GM12801 (cell line): ENCODE measurements at regions not wholly inside any gene's neighbourhood (a gene's known extent, or its start where the extent isn't known, plus 50 kb on each side); places are given as distances from the start of the nearest gene placed in this dataset.

Experiments
- TF ChIP-seq, protein P1 (sequence below): IDR thresholded peaks from one replicate; pipeline ENCODE4 v1.5.1; 2011; ENCODE audit warnings: control low read depth; ENCODE audit not compliant: insufficient read length; ENCODE audit errors: extremely low read depth

DNA sequence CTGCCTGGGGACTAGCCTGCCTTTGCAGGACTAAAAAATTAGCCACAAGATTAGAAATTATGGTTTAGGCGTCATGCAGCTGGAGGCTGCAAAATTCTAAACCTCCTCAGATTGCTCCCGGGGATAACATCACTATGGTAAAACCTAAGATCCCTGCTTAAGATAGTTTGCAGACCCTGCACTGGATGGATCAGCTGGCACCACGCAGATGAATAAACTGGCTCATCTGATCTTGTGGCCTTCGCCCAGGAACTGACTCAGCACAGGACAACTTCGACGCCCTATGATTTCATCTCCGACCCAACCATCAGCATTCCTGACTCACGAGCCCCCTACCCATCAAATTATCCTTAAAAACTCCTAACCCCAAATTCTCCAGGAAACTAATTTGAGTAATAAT is 482.4 kb downstream of the SPRY1 start:
- TF ChIP-seq, protein P1, sequence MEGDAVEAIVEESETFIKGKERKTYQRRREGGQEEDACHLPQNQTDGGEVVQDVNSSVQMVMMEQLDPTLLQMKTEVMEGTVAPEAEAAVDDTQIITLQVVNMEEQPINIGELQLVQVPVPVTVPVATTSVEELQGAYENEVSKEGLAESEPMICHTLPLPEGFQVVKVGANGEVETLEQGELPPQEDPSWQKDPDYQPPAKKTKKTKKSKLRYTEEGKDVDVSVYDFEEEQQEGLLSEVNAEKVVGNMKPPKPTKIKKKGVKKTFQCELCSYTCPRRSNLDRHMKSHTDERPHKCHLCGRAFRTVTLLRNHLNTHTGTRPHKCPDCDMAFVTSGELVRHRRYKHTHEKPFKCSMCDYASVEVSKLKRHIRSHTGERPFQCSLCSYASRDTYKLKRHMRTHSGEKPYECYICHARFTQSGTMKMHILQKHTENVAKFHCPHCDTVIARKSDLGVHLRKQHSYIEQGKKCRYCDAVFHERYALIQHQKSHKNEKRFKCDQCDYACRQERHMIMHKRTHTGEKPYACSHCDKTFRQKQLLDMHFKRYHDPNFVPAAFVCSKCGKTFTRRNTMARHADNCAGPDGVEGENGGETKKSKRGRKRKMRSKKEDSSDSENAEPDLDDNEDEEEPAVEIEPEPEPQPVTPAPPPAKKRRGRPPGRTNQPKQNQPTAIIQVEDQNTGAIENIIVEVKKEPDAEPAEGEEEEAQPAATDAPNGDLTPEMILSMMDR, result no peak

DNA sequence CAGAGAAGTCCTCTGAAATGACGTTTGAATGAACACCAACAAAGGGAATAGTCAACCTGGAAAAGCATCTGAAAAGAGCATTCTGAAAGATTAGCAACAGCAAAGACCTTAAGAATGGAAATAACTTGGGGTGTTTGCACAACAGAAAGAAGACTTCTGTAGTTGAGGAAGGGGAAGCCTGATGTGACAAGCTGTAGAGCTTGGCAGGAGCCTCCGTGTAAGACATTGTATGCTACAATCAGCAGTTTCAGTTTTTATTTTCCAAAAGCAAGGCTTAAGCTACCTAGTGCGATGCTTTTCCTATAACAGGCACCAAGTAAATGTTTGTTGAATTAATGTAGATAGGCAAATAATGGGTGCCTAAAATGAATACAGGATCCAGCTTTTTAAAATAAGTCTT is 484.0 kb downstream of the SPRY1 start:
- TF ChIP-seq, protein P1, result no peak

- TF ChIP-seq, protein P1, result no peak
Observed at GRCh38 chr4:123884922-123885321, 488.3 kb downstream of the SPRY1 start.

DNA sequence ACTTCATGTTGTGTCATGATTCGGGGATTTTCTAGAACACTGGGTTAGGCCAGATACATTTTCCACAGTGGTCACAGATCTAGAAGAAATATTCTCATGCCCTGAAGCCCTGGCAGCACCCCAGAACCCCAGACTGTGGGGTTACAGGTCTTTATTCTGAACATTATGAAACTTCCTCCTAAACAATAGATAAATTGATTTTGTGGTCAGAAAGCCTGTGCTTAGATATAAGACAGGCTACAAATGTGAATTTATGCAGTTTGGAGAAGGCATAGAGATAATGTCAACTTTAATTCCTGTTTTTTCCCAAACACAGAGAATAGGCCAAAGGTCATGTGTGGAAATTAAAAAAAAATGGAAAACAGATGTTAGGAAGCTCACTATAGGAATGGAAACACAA is 492.9 kb downstream of the SPRY1 start:
- TF ChIP-seq, protein P1, result no peak

GRCh38 chr4:123890889-123891288 is 494.3 kb downstream of the SPRY1 start:
- TF ChIP-seq, protein P1, result no peak

- TF ChIP-seq, protein P1, result no peak
Observed at GRCh38 chr4:123891881-123892280, 495.3 kb downstream of the SPRY1 start.

- TF ChIP-seq, protein P1, result no peak
Observed at GRCh38 chr4:123892368-123892976, 495.9 kb downstream of the SPRY1 start.
